HG02884 (cell line): ENCODE measurements at regions not wholly inside any gene's neighbourhood (a gene's known extent, or its start where the extent isn't known, plus 50 kb on each side); places are given as distances from the start of the nearest gene placed in this dataset.

Source experiments
- ATAC-seq: cut with Tn5 transposase; IDR thresholded peaks from one replicate; pipeline ENCODE4 v1.9.1; 2021; ENCODE audit warnings: mild to moderate bottlenecking, moderate library complexity; ENCODE audit not compliant: unreplicated experiment

GRCh38 chr5:135127439-135128240 is 93.6 kb upstream of the PITX1 start:
- no peak for ATAC-seq

GRCh38 chr5:135126688-135127438 is 92.8 kb upstream of the PITX1 start:
- no peak for ATAC-seq

DNA sequence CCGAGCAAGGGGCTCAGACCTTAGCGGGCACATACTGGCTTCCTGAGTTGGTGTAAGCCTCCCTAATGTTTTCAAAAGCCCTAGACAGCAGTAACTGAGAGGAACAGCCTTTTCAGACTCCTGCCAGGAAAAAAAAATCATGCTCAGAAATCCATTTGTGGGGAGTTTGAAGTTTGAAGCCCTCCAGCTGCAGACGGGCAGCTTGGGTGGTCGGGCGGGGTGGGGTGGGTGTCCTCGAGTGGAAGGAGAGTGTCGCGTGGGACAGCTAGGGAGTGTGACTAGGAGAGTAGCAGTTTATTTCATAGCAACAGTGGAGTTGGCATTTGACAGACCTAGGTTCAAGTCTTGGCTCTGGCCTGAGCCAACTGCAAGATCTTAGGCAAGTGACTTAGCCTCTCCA is 90.7 kb upstream of the PITX1 start:
- ATAC-seq = no peak

GRCh38 chr5:135124128-135124527 is 90.1 kb upstream of the PITX1 start:
- no peak for ATAC-seq

- no peak for ATAC-seq
These were observed 88.8 kb upstream of the PITX1 start for GRCh38 chr5:135122797-135123196.

- no peak for ATAC-seq
These were observed 86.9 kb upstream of the PITX1 start for GRCh38 chr5:135120951-135121350.

- no peak for ATAC-seq
These were observed 85.5 kb upstream of the PITX1 start for GRCh38 chr5:135119481-135119880.

GRCh38 chr5:135117590-135117989 is 83.6 kb upstream of the PITX1 start:
- ATAC-seq = no peak

GRCh38 chr5:135116160-135116561 is 82.1 kb upstream of the PITX1 start:
- no peak for ATAC-seq

GRCh38 chr5:135115591-135115990 is 81.6 kb upstream of the PITX1 start:
- ATAC-seq = no peak

- ATAC-seq = no peak
These were observed 80.7 kb upstream of the PITX1 start for GRCh38 chr5:135114759-135115158.

GRCh38 chr5:135112008-135112725 is 78.1 kb upstream of the PITX1 start:
- no peak for ATAC-seq

GRCh38 chr5:135110785-135111596 is 77.0 kb upstream of the PITX1 start:
- no peak for ATAC-seq

DNA sequence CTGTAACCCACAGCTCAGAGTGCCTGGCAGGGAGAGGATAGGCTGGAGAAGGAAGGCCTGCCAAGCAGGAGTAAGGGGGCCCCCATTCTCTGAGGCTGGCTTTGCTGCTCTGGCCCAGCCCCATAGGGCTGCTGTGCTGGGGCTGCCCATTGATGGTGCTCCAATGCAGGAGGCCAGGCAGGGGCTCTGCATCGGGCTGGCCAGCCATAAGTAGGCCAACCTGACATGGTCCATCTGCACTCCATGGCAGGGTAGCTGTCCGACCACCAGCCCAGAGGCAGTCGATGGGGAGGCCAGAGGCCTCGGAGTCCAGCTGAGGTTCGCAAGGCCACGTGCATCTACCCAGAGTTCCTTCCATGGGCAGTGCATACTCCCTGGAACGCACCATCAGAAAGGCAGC is 75.0 kb upstream of the PITX1 start:
- ATAC-seq = no peak

GRCh38 chr5:135108569-135108968 is 74.5 kb upstream of the PITX1 start:
- ATAC-seq = no peak

DNA sequence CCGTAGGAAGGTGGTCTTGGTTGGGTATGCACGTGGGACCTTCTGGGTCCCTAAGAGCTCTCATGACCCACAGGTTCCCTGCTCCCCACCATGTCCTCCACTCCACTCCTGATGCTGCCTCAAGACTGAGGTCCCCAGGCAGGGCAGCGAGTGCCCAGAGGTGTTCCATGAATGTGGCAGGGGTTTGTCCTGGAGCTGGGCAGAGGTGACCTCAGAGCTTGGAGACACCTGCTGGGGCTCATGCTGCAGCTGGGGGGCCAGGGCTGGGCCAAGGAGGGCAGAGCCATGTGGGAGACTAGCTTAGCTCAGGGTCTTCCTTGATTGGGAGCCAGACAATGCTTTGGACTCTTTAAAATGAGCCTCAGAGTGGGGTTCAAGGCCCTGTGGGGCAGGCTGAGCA is 74.0 kb upstream of the PITX1 start:
- no peak for ATAC-seq

DNA sequence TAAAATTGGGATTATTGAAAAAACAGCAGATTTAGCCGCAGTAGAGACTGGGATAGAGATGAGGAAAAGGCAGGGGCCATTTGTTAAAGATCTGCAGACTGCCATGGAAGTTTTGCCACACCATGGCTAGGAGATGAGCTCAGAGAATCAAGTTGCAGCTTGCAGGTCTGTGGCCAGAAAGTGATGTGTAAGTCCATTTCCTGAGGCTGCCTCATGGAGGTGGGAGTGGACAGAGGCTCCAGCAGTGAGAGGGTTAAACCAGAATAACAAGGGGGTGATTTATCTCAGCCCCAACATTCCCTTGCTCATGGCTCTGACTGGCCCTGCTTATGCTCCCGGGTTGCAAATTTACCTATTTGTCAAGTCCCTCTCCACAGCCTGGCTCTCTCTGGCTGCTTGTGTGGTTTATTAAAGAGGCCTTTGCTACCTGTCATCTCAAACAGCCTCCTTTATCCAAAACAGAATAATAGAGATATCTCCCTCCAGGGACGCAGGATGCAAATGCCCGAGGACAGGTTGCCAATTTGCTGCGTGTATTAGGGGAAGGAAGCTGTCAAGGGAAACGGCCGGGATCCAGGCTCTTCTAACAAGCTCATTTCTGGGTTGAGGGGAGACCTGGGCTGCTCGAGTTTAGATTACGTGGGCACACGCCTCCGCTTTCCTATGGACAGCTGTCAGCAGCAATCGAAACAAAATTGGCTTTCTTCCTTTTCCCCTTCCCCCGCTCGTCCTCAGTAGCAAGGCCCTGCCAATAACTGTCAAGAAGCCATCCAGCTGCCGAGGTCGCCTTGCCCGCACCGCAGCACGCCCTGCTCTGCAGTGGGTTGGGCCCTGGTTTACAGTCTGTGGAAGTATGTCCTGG is 72.8 kb upstream of the PITX1 start:
- ATAC-seq = no peak

DNA sequence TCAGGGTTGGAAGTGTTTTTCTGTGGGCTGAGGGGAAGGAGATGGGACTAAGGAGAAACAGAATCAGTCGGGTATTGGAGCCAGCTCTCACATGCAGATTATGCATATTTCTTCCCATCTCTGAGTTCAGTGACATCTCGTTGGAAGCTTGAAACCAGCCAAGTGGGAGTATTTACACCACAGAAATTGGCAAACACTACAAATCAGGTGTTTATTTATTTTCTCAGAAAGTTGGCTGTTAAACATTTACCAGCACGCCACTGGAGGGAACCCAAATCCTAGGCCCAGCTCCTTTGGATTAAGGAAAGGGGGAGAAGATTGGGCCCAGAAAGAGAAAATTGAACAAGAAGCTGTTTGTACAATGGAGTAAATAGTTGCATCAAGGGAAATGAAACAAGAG is 72.1 kb upstream of the PITX1 start:
- no peak for ATAC-seq

- ATAC-seq = no peak
These were observed 71.1 kb upstream of the PITX1 start for GRCh38 chr5:135105105-135105484.

DNA sequence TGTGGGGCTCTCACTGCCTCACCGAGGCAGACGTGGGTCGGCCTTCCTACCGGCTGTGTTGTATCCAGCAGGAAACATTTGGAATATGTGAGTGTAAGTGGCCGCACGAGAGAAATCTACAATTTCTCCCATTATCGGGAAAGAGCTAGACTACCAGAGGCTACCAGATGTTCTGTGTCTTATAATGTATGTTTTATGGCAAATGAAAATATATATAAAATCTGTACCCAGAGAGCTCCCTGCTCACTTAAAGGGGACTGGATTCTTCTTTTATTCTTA is 69.5 kb upstream of the PITX1 start:
- ATAC-seq = no peak
